HPDE6-E6E7 (cell line): ENCODE measurements at regions not wholly inside any gene's neighbourhood (a gene's known extent, or its start where the extent isn't known, plus 50 kb on each side); places are given as distances from the start of the nearest gene placed in this dataset.

Experiments used
- DNase-seq: peaks from one replicate; pipeline ENCODE4 v3.0.0; 2011; ENCODE audit warnings: missing footprints; ENCODE audit errors: extremely low spot score

DNA sequence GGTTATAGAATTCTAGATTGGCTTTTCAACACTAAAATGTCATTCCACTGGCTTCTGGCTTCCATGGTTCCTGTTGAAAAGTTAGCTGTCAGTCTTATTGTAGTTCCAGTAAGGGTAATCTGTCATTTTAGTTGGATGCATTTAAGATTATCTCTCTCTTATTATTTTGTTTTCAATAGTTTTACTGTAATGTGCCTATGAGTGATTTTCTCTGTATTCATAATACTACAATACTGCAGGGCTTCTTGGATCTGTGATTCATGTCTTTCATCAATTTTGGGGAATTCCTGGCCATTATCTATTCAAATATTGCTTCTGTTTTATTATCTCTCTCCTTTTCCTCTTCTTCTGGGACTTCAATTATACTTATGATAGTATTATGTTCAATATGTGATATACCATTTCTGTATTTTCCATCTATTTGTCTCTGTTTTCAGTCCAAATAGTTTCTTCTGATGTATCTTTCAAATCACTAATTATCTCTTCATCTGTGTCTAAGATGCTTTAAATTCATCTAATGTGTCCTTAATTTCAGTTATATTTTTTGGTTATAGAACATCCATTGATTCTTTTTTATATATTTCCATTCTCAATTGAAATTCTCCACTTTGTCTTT, 101.5 kb downstream of the KCTD15 start:
- DNase-seq: no peak

DNA sequence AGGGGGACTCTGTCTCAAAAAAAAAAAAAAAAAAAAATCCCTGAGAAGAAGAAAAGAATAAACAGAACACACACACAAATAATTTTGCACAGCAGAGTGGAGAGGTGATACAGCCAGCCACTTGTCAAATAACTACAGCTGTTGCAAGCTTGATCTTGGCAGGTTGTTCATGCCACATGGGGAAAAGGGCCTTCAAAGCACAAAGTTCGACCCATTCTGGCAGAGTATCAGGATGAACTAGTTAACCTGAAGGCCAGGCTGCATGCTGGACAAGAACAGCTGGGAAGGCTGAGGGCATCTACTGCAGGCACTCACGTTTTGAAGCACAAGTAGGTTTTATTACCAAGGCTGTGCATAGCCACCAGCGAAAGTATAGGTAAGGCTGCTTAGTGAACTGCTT, 104.1 kb downstream of the KCTD15 start:
- DNase-seq: no peak

DNA sequence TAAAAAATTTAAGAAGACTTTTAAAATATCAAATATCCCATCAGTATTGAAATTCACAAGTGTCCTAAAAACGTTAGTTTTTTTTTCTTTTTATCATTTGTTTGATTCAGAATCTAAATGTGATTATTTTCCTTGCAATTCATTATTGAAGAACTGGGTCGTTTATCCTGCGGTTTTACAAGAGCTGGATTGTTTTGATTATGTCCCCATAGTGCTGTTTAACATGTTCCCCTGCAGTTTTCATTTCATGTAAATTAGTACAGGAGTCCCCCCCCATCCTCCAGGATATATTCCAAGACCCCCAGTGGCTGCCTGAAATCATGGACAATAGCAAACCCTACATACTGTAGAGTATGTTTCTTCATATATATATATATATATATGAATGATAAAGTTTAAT, 105.7 kb downstream of the KCTD15 start:
- DNase-seq: no peak

DNA sequence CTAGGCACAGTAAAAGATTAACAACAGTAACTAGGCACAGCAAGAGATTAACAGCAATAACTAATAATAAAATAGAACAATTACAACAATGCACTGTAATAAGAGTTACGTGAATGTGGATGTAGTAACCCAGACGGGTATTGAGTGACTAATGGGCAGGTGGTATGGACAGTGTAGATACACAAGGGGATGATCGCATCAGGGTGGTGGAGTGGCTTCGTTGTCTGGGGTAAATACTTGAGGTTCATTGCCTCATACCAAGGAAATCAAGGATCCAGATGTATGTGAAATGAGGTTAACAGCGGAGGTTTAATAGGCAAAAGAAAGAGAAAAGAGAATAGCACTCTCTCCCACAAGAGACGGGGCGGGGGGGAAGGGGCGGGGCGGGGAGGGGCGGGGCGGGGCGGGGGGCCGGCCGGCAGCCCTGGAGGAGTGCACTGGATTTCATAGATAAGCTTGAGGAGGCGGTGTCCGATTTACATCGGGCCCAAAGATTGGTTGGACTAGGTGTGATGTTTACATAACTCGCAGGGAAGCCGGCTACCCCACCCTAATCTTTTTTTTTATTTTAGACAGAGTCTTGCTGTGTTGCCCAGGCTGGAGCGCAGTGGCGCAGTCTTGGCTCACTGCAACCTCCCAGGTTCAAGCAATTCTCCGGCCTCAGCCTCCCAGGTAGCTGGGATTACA, 106.3 kb downstream of the KCTD15 start:
- no peak for DNase-seq

DNA sequence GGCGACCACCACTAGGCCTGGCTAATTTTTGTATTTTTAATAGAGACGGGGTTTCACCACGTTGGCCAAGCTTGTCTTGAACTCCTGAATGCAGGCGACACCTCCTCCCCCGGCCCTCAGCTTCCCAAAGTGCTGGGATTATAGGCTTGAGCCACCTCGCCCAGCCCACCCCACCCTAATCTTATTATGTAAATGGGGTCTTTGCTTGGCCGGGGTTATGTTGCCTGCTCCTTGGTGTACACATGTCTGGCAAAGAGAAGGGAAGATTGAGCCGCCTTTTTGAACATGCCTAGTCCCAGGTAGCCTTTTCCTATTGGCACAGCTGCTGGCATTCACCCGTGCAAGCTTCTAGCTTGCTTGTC, 106.8 kb downstream of the KCTD15 start:
- no peak for DNase-seq

DNA sequence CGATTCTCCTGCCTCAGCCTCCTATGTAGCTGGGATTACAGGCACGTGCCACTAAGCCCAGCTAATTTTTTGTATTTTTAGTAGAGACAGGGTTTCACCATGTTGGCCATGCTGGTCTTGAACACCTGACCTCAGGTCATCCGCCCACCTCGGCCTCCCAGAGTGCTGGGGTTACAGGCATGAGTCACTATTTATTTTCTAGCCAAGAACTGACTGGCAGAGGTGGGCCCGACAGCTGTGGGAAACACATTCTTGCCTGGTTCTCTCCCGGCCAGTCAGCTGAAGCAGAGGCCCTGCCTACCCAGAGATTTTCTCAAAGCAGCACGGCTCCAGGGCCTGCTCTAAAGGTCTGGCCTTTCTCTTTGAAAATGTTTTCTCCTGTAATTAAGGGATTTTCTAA, 108.0 kb downstream of the KCTD15 start:
- no peak for DNase-seq

DNA sequence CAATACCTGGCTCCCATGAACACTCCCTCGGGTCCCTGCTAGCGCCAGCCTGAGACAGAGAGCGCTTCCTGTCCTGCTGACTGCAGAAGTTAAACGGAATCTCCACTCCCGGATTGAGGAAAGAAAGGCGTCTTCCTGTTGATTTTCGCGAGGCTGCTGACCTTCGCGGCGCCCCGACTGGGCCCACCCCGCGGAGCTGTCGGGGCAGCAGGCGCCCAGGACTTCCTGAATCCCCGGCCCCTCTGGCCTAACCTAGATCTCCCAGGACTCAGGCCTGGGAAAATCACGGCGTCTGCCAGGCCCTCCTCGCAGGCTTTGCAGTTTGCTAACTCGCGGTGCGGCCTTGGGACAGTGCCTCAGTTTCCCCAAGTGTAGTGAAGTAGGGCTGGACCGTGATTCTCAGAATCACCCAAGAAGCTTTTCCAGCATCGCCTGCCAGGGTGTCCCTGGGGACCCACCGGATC, 108.8 kb downstream of the KCTD15 start:
- no peak for DNase-seq

DNA sequence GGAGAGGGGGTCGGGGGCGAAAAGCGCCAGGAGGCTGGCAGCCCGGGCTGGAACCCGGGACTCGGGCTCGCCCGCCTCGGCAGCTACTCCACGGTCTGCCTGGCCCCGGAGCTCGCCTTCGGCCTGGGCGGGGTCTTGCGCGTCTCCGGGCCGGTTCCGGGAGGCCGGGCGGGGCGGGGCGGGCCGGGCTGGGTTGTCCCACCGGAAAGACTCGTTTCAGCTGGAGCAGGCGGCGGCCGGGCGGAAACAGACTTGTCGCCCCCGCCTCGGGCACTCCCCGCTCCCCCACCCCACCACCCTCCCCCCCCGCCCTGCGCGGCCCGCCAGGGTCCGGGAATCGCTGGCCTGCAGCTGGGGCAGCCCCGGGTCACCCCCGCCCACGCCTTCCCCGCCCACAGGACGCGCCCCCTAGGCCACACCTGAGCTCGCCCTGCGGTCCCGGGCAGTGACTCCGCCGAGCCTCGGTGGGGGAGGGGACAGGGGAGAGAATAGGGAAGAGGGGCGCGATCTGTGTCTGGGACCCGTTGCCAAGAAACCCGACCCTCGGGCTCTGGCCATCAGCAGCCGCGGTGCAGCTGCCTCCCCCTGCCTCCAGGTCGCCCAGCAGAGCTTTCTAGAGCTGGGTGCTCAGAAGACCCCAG, 109.4 kb downstream of the KCTD15 start:
- peak; percentile 63 for DNase-seq

DNA sequence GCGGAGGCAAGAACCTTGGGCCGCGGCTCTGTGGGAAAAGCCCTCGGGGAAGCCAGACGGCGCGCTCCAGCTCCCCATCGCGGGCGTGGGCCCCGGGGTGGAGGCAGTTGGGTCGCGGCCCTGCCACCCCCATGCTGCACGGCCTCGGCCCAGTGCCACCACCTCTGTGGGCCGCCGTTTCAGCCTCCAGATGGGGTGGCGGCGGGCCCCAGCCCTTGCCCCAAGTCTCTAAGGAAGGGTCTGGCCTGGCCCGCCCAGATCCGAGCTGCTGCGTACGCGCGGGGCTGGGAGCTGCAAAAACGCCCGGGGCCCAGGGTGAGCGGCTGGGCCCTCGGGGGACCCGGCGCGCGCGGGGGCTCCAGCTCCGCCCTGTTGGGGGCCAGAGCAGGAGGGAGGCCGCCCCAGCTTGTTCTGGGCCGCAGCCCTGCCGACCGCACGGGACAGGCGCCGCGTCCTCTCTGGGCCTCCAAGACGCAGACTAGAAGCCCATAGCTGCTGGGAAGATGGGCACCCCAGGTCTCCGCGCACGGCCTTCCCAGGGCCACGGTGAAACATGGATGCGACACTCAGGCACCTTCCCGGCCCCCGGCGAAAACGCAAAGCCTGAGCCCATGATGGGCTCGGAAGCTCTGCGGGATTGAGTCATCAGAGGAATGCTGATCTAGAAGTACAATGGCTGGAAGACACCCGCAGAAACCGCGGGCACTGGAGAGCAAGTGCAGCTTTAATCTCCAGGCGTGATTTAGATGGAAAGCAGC, 110.1 kb downstream of the KCTD15 start:
- DNase-seq: peak; percentile 37

DNA sequence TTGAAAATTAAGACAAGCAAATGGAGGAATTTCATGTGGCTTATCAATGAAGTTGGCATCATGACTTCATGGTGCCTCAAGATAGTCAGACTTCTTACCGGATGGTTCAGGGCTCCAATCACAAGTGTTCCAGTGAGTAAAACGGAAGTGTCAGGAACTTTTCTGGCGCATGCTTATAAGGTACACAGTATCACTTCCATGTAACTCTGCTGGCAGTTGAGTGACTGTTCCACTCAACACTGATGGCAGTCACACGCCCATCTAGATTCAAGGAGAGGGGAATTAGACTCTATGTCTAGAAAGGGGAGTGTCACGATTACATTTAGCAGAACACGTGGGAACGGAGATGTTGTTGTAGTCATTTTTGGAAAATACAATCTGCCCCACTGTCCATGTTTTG, 114.3 kb downstream of the KCTD15 start:
- no peak for DNase-seq

DNA sequence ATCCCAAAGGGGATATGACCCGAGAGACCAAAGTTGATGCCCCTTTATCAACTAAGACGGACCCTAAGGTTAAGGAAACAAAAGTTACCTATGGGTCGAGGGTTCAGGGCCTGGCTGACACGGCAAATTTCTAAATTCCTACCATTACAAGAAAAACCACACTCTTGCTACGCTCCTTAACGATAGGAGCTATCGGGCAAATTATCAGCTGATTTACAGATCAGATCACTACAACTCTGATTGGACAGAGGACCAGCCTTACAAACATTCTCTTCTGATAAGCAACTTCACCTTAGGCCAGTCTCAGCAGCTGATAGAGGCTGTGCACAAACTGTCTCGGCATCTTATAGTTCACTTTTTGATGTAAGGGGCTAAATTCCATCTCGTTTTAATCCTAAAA, 117.9 kb downstream of the KCTD15 start:
- no peak for DNase-seq

DNA sequence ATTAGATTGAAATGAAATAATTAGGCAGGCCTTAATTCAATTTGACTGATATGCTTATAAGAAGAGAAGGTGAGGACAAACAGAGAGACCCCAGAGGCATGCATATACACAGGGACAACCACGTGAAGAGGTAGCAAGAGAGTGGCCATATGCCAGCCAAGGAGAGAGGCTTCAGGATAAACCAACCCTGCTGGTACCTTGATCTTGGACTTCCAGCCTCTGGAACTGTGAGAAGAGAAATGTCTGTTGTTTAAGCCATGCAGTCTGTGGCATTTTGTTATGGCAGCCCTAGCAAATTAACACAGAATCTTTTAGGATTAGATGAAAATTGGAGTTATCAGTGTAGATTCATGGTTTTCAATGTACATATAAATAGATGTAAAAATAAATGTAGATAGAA, 120.1 kb downstream of the KCTD15 start:
- DNase-seq: no peak

DNA sequence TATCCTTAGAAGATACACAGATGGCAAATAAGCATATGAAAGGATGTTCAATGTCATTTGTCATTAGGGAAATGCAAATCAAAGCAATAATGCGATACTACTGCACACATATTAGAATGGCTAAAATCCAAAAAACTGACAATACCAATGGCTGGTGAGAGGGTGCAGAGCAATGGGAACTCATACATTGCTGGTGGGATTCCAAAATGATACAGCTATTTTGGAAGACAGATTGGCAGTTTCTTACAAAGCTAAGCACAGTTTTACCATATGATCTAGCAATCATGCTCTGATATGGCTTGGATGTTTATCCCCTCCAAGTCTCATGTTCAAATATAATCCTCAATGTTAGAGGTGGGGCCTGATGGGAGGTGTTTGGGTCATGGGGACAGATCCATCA, 122.6 kb downstream of the KCTD15 start:
- DNase-seq: no peak

DNA sequence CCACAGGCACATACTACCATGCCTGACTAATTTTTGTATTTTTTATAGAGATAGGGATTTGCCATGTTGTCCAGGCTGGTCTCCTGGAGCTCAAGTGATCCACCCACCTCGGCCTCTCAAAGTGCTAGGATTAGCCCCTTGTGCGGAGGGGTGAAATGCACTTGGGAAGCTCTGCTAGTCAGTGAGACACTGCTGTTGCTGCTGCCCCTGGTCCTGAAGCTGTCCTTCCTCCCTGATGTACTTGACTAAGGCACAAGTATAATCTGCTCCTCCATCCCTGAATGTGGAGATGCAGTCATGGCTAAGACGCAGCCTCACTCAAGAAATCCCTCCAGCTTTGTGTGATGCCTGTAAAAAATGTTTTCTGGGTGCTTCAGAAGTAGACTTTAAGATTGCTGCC, 124.5 kb downstream of the KCTD15 start:
- DNase-seq: no peak

DNA sequence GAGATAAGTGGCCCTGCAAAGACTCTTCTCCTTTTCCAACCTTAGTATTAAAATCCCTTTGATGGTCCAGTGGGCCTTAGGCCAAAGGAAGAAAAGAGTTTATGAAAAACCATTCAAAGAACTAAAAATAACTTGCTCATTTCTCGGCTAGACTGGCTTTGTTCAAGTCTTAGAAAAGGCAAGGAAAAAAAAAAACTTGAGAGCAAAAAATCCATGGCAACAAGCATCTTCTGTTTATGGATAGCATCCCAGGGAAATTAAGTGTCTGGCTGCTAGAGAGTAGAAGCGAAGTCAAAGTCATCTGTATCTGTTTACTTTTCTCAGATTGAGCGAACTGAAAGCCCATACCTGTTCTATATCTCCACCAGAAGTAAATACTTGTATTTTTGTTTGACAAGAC, 129.6 kb downstream of the KCTD15 start:
- DNase-seq: no peak

DNA sequence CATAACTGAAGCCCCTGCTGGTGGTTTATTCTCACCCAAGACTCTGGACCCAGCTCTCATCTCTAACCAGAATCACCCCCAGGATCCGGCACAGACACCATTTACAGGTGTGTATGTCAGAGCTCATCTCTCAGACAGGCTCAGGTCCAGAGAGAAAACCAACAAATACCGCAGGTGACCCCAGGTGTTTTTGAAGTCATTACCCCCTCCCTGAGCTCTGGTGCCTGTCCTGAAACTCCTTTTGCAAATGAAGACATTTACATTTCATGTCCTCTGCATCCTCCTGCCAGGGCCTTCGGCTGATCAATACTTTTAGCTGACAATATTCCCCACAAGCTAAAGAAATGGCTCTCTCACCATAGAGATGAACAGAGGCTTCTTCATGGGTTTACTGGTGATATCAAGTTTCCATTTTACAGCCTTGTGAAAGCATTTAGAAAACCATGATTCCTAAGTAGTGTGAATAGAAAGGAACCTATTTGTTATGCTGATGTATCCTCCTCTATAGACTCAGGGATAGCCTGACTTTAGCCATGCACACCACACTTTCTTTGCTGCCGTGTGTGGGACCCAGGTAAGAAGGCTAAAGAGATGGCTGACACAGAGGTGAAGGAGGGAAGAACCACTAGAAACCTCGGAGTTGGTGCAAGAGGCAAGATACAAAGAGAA, 131.3 kb downstream of the KCTD15 start:
- DNase-seq: no peak

DNA sequence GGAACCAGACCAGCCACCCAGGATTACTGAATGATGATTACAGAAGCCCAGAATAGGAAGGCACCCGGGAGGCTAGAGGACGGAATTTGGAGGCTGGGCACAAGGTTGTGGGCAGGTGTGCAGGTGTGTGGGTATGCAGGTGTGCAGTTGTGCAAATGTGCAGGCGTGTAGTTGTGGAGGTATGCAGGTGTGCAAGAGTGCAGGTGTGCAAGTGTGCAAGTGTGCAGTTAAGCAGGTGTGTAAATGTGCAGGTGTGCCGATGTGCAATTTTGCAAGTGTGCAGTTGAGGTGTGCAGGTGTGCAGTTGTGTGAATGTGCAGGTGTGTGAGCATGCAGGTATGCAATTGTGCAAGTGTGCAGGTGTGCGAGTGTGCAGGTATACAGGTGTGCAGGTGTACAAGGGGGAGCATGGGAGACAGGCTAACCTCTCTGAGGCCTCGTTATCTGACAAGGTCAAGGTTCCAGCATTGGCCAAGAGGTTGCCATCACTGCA, 131.8 kb downstream of the KCTD15 start:
- DNase-seq: no peak

DNA sequence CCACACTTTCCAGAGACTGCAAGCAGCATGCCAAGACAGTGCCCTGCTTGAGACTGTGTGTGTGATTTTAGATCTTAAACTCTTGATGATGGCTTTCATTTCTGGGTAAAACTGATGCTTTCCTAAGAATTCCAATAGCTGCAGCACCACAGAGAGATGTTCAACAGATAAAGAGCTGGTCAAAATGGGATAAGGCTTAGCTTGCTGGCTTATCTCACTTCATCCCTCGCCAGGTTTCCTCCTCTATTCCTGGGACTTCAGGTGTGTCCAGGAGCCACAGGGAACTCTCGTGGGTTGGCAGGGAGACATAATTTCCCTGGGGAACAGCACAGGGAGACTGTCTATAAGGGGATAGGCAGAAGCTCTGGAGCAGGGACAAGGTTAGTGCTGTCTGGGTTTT, 137.3 kb downstream of the KCTD15 start:
- DNase-seq: no peak

DNA sequence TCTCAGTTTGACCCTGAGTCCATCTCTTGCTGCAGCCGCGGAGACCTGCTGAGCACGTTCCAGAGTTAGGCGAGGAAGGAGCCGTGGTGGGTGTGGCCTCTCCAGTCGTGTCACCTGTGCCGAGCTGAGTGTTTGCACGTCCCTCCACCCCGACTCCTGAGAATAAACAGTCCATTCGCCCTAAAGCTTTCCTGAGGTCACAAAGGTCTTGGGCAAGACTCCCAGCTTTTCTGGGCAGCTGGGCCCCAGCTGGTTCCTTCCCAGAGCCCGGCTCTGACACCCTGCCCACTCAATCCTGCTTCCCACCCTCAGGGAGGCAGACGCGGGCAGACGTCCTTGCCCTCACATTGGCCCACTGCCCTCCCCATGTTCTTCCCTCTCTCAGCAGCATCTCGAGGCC, 142.2 kb downstream of the KCTD15 start:
- DNase-seq: no peak

DNA sequence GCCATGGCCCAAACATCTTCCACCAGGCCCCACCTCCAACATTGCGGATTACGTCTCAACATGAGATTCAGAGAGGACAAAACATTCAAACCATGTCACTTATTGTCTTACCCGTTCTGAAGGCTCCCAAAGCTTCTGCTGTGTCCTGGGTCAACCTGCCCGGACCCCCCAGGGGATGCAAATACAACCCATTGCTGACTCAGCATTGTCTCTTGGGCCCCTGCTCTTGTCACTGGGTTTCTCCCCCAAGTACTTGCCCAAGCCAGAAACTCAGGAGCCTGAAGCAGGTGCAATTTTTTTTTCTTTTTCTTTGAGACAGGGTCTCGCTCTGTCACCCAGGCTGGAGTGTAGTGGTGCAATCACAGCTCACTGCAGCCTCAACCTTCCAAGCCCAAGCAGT, 144.5 kb downstream of the KCTD15 start:
- DNase-seq: no peak

DNA sequence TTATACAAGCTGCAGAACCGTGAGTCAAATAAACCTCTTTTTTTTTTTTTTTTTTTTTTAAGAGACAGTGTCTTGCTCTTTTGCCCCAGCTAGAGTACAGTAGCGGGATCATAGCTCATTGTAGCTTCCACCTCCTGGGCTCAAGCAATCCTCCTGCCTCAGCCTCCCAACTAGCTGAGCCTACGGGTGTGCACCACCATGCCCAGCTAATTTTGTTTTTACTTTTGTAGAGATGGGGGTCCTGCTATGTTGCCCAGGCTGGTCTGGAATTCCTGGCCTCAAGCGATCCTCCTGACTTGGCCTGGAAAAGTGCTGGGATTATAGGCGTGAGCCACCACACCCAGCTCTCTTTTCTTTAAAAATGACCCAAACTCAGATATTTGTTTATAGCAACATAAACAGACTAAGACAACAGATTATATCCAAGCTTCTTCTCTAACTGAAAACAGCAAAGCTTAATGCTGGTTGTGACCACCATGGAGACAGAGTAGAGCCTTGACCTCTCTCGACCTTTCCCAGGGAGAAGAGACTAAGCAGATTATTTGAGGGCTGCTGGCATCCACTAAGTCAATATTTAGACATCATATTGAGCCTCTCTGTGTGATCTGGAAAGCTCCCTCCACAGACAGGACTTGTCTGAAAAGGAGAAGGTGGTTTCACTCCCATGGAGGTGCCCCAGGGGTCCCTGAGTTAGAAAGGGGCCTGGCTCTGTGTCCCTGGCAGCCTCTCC, 150.0 kb downstream of the KCTD15 start:
- DNase-seq: no peak
